H1 (cell line): ENCODE measurements at regions not wholly inside any gene's neighbourhood (a gene's known extent, or its start where the extent isn't known, plus 50 kb on each side); places are given as distances from the start of the nearest gene placed in this dataset. TPM values are rescaled to one million over a fixed set of nuclear protein-coding genes. Genes with fewer than 3 reads are reported as not detected.

ENCODE experiments used
- small RNA-seq: library from polyadenylated mRNA; stranded (forward); fragments of <200 nt; extraction: miRNeasy Mini kit (QIAGEN cat#:217004); gene quantifications from one replicate; pipeline ENCODE3, GENCODE V24; 2013; ENCODE audit not compliant: insufficient read depth

Small RNAs in the stretch of these regions (small RNA-seq; reads per million reads assigned to genes)
- not detected for gene RNU6-873P
- not detected for gene RNU6ATAC6P
